GM13977 (cell line): ENCODE measurements at regions not wholly inside any gene's neighbourhood (a gene's known extent, or its start where the extent isn't known, plus 50 kb on each side); places are given as distances from the start of the nearest gene placed in this dataset.

Experiments used
- DNase-seq: peaks from one replicate; pipeline ENCODE4 v3.0.0; 2012; ENCODE audit warnings: low spot score
- CTCF ChIP-seq: IDR thresholded peaks from 2 replicates; pipeline ENCODE4 v1.5.1; 2012; ENCODE audit warnings: mild to moderate bottlenecking, control low read depth; ENCODE audit not compliant: insufficient read depth; ENCODE audit errors: extremely low read depth, missing control alignments
- in situ Hi-C: fragments of 300-500 bp; cut with MboI; formaldehyde crosslinking; loops from one replicate; pipeline ENCODE4 v1.12.0; 2022; ENCODE audit warnings: low sequenced_read_pairs, low pct_unique_long_range_greater_than_20kb, mixed read lengths, inconsistent platforms; ENCODE audit not compliant: unreplicated experiment

- in situ Hi-C loops: no loop called here
- TF ChIP-seq CTCF: no peak
- DNase-seq: no peak
Observed at GRCh38 chr21:32065654-32066053, 192.8 kb downstream of the HUNK start.

- no peak for DNase-seq
- in situ Hi-C loops: no loop called here
- no peak for TF ChIP-seq CTCF
Observed at GRCh38 chr21:32064281-32064910, 191.6 kb downstream of the HUNK start.

GRCh38 chr21:32062591-32063227, 189.9 kb downstream of the HUNK start:
- no peak for DNase-seq
- TF ChIP-seq CTCF: no peak
- in situ Hi-C loops: no loop called here

GRCh38 chr21:32061729-32062128, 188.9 kb downstream of the HUNK start:
- in situ Hi-C loops: no loop called here
- no peak for TF ChIP-seq CTCF
- DNase-seq: no peak

GRCh38 chr21:32056791-32057190, 184.0 kb downstream of the HUNK start:
- no peak for DNase-seq
- in situ Hi-C loops: no loop called here
- TF ChIP-seq CTCF: no peak

GRCh38 chr21:32055305-32055704, 182.5 kb downstream of the HUNK start:
- in situ Hi-C loops: no loop called here
- no peak for DNase-seq
- TF ChIP-seq CTCF: no peak
